ENCODE measurements at regions not wholly inside any gene's neighbourhood (a gene's known extent, or its start where the extent isn't known, plus 50 kb on each side); places are given as distances from the start of the nearest gene placed in this dataset.

GRCh38 chr18:41875094-41875780, 79.8 kb upstream of the PIK3C3 start:
- TF ChIP-seq CTCF (IDR thresholded peaks at IDR 0.05): no peak
- no peak for TF ChIP-seq POLR2A (IDR thresholded peaks at IDR 0.05)
